ENCODE measurements at regions not wholly inside any gene's neighbourhood (a gene's known extent, or its start where the extent isn't known, plus 50 kb on each side); places are given as distances from the start of the nearest gene placed in this dataset.

DNA sequence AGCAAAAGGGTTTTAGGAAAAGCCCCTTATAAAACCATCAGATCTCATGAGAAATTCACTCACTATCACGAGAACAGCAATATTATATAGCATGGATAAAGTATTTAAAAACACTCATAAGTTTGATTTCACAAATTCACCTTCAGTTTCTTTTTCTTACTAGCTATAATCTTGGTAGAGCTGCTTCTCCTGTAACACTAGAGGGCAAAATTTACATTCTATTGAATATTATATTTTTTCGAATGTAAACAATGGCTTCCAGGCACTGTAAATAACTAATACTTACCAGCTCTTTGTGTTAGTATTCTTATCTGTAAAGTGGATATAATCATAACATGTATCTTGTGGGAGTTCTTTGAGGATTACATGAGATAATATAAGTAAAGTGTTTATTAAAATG lies 259.6 kb downstream of the CCER1 start:
- TF ChIP-seq EZH2 (IDR thresholded peaks at IDR 0.05) (no peak), POLR2AphosphoS5 (IDR thresholded peaks at IDR 0.05; ENCODE audit: borderline replicate concordance, low read depth, low read length) (no peak)
